SK-N-SH treated with all-trans-retinoic acid at 6 μM for 48 hours (cell line): ENCODE measurements at regions not wholly inside any gene's neighbourhood (a gene's known extent, or its start where the extent isn't known, plus 50 kb on each side); places are given as distances from the start of the nearest gene placed in this dataset.
A peak's percentile ranks its signal among the peaks of the same experiment; 100 is the strongest.

ENCODE experiments used
- ATAC-seq: fragments of 200-7000 bp; cut with Tn5 transposase; 3 replicates; pipeline ENCODE4 v1.9.1; 2020; ENCODE audit warnings: mild to moderate bottlenecking, moderate library complexity
- ARNTL ChIP-seq: fragments of 450-650 bp; formaldehyde crosslinking; IDR thresholded peaks from 2 replicates; pipeline ENCODE4 v1.5.0; 2020; ENCODE audit warnings: low read depth, mild to moderate bottlenecking, moderate library complexity, borderline replicate concordance
- BACH2 ChIP-seq: fragments of 250-450 bp; sonication (Bioruptor Pico); IDR thresholded peaks from 2 replicates; pipeline ENCODE4 v1.9.0; 2021; ENCODE audit warnings: mild to moderate bottlenecking, borderline replicate concordance
- CSDC2 ChIP-seq: fragments of 250-450 bp; sonication (Bioruptor Pico); IDR thresholded peaks from 2 replicates; pipeline ENCODE4 v1.5.0; 2020; ENCODE audit warnings: mild to moderate bottlenecking, moderate library complexity
- ESRRG ChIP-seq: fragments of 250-450 bp; sonication (Bioruptor Pico); IDR thresholded peaks from 2 replicates; pipeline ENCODE4 v1.6.1; 2021; ENCODE audit warnings: mild to moderate bottlenecking
- GLIS3 ChIP-seq: fragments of 250-450 bp; sonication (Bioruptor Pico); IDR thresholded peaks from 2 replicates; pipeline ENCODE4 v1.5.0; 2020; ENCODE audit warnings: mild to moderate bottlenecking, moderate library complexity
- ISL1 ChIP-seq: fragments of 250-450 bp; sonication (Bioruptor Pico); IDR thresholded peaks from 2 replicates; pipeline ENCODE4 v2.1.2; 2022; ENCODE audit warnings: mild to moderate bottlenecking, moderate library complexity
- OSR1 ChIP-seq: fragments of 250-450 bp; sonication (Bioruptor Pico); IDR thresholded peaks from 2 replicates; pipeline ENCODE4 v1.8.0; 2022; ENCODE audit warnings: moderate library complexity, mild to moderate bottlenecking, inconsistent platforms
- PATZ1 ChIP-seq: fragments of 250-450 bp; sonication (Bioruptor Pico); IDR thresholded peaks from 2 replicates; pipeline ENCODE4 v1.8.0; 2020; ENCODE audit warnings: mild to moderate bottlenecking, moderate library complexity, borderline replicate concordance
- PPARA ChIP-seq: fragments of 250-450 bp; sonication (Bioruptor Pico); IDR thresholded peaks from 2 replicates; pipeline ENCODE4 v1.5.0; 2020; ENCODE audit warnings: mild to moderate bottlenecking, borderline replicate concordance
- RARB ChIP-seq: fragments of 250-450 bp; sonication (Bioruptor Pico); IDR thresholded peaks from 2 replicates; pipeline ENCODE4 v1.8.0; 2021; ENCODE audit warnings: mild to moderate bottlenecking, moderate library complexity
- SNAI2 ChIP-seq: fragments of 250-450 bp; sonication (Bioruptor Pico); IDR thresholded peaks from 2 replicates; pipeline ENCODE4 v1.5.0; 2020; ENCODE audit warnings: mild to moderate bottlenecking, moderate library complexity
- TCF4 ChIP-seq: fragments of 250-450 bp; sonication (Bioruptor Pico); IDR thresholded peaks from 2 replicates; pipeline ENCODE4 v1.8.0; 2021; ENCODE audit warnings: mild to moderate bottlenecking, moderate library complexity, borderline replicate concordance
- TOX ChIP-seq: fragments of 250-450 bp; sonication (Bioruptor Pico); IDR thresholded peaks from 2 replicates; pipeline ENCODE4 v1.8.0; 2021; ENCODE audit warnings: mild to moderate bottlenecking, moderate library complexity, borderline replicate concordance
- TSHZ2 ChIP-seq: fragments of 250-450 bp; sonication (Bioruptor Pico); IDR thresholded peaks from 2 replicates; pipeline ENCODE4 v1.5.0; 2020; ENCODE audit warnings: mild to moderate bottlenecking, moderate library complexity
- ZC3H10 ChIP-seq: fragments of 250-450 bp; sonication (Bioruptor Pico); IDR thresholded peaks from 2 replicates; pipeline ENCODE4 v1.5.1; 2021; ENCODE audit warnings: mild to moderate bottlenecking, moderate library complexity
- ZFP3 ChIP-seq: fragments of 250-450 bp; sonication (Bioruptor Pico); IDR thresholded peaks from 2 replicates; pipeline ENCODE4 v1.5.0; 2020; ENCODE audit warnings: mild to moderate bottlenecking, moderate library complexity
- ZFP30 ChIP-seq: fragments of 450-650 bp; formaldehyde crosslinking; IDR thresholded peaks from 2 replicates; pipeline ENCODE4 v1.5.0; 2022; ENCODE audit warnings: mild to moderate bottlenecking, moderate library complexity
- ZNF565 ChIP-seq: fragments of 450-650 bp; formaldehyde crosslinking; conservative IDR thresholded peaks from 2 replicates; pipeline ENCODE4 v1.5.0; 2020; ENCODE audit warnings: low read depth, mild to moderate bottlenecking, moderate library complexity
- ZNF70 ChIP-seq: fragments of 450-650 bp; formaldehyde crosslinking; IDR thresholded peaks from 2 replicates; pipeline ENCODE4 v1.5.0; 2020; ENCODE audit warnings: mild to moderate bottlenecking, moderate library complexity
- TF ChIP-seq, protein P1 (sequence below): fragments of 250-450 bp; sonication (Bioruptor Pico); IDR thresholded peaks from 2 replicates; pipeline ENCODE4 v1.8.0; 2021; ENCODE audit warnings: low read depth, mild to moderate bottlenecking, moderate library complexity, borderline replicate concordance
- TF ChIP-seq, protein P2 (sequence below): fragments of 250-450 bp; sonication (Bioruptor Pico); IDR thresholded peaks from 2 replicates; pipeline ENCODE4 v1.5.1; 2021; ENCODE audit warnings: mild to moderate bottlenecking, moderate library complexity
- TF ChIP-seq, protein P3 (sequence below): fragments of 250-450 bp; sonication (Bioruptor Pico); IDR thresholded peaks from 2 replicates; pipeline ENCODE4 v1.5.1; 2020; ENCODE audit warnings: low read depth, mild to moderate bottlenecking, moderate library complexity

GRCh38 chr16:65757064-65757463 lies 609.4 kb upstream of the CDH5 start:
- TF ChIP-seq, protein P1, sequence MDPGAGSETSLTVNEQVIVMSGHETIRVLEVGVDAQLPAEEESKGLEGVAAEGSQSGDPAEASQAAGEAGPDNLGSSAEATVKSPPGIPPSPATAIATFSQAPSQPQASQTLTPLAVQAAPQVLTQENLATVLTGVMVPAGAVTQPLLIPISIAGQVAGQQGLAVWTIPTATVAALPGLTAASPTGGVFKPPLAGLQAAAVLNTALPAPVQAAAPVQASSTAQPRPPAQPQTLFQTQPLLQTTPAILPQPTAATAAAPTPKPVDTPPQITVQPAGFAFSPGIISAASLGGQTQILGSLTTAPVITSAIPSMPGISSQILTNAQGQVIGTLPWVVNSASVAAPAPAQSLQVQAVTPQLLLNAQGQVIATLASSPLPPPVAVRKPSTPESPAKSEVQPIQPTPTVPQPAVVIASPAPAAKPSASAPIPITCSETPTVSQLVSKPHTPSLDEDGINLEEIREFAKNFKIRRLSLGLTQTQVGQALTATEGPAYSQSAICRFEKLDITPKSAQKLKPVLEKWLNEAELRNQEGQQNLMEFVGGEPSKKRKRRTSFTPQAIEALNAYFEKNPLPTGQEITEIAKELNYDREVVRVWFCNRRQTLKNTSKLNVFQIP (CRISPR knock-in tag): no peak
- no peak for TF ChIP-seq TCF4 (CRISPR knock-in tag)
- TF ChIP-seq, protein P2, sequence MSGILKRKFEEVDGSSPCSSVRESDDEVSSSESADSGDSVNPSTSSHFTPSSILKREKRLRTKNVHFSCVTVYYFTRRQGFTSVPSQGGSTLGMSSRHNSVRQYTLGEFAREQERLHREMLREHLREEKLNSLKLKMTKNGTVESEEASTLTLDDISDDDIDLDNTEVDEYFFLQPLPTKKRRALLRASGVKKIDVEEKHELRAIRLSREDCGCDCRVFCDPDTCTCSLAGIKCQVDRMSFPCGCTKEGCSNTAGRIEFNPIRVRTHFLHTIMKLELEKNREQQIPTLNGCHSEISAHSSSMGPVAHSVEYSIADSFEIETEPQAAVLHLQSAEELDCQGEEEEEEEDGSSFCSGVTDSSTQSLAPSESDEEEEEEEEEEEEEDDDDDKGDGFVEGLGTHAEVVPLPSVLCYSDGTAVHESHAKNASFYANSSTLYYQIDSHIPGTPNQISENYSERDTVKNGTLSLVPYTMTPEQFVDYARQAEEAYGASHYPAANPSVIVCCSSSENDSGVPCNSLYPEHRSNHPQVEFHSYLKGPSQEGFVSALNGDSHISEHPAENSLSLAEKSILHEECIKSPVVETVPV: no peak
- TF ChIP-seq ZC3H10 (CRISPR knock-in tag): no peak
- TF ChIP-seq RARB (CRISPR knock-in tag): no peak
- TF ChIP-seq OSR1 (CRISPR knock-in tag): no peak
- no peak for TF ChIP-seq ZFP3 (CRISPR knock-in tag)
- no peak for TF ChIP-seq PATZ1 (CRISPR knock-in tag)
- no peak for TF ChIP-seq CSDC2
- no peak for TF ChIP-seq TOX (CRISPR knock-in tag)
- no peak for TF ChIP-seq TSHZ2
- no peak for TF ChIP-seq ZFP30 (CRISPR knock-in tag)
- no peak for TF ChIP-seq SNAI2 (CRISPR knock-in tag)
- TF ChIP-seq BACH2 (CRISPR knock-in tag): no peak
- TF ChIP-seq ZNF565: no peak
- TF ChIP-seq GLIS3: no peak
- TF ChIP-seq, protein P3, sequence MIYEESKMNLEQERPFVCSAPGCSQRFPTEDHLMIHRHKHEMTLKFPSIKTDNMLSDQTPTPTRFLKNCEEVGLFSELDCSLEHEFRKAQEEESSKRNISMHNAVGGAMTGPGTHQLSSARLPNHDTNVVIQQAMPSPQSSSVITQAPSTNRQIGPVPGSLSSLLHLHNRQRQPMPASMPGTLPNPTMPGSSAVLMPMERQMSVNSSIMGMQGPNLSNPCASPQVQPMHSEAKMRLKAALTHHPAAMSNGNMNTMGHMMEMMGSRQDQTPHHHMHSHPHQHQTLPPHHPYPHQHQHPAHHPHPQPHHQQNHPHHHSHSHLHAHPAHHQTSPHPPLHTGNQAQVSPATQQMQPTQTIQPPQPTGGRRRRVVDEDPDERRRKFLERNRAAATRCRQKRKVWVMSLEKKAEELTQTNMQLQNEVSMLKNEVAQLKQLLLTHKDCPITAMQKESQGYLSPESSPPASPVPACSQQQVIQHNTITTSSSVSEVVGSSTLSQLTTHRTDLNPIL: no peak
- no peak for TF ChIP-seq ISL1 (CRISPR knock-in tag)
- no peak for TF ChIP-seq ESRRG
- TF ChIP-seq, all 23 proteins: peak for 0
- ATAC-seq: no peak

DNA sequence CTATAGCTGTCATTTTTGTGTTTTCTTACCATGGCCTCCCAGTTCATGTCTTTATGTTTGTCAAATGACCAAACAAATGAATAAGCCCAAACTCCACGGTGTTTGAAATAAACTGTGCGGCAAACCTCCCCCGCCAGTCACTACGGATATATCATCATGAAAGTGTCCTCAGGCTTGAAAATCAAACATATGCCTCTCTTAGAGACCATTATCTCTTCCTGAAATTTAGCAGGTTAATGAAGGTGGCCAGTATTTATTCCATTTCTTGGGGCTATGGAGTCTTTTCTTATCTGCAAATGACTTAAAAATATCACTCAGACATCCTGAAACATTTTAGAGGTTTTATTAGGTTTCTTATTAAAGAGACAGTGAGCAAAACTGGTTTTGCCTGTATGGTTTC lies 610.3 kb upstream of the CDH5 start:
- ATAC-seq: no peak
- TF ChIP-seq ZFP30 (CRISPR knock-in tag): no peak
- TF ChIP-seq, protein P3: no peak
- no peak for TF ChIP-seq ARNTL
- no peak for TF ChIP-seq SNAI2 (CRISPR knock-in tag)
- TF ChIP-seq TSHZ2: 0 out of 2 replicates have a peak, but pooled peaks have one; percentile 37
- peak; percentile 65; the same call in 1 of the 2 replicates for TF ChIP-seq TCF4 (CRISPR knock-in tag)
- TF ChIP-seq PPARA (CRISPR knock-in tag): no peak
- TF ChIP-seq BACH2 (CRISPR knock-in tag): no peak
- TF ChIP-seq ISL1 (CRISPR knock-in tag): no peak
- TF ChIP-seq TOX (CRISPR knock-in tag): no peak
- TF ChIP-seq GLIS3: no peak
- TF ChIP-seq ZNF70 (CRISPR knock-in tag): no peak
- no peak for TF ChIP-seq ZNF565
- TF ChIP-seq RARB (CRISPR knock-in tag): no peak
